HCT116 (cell line): ENCODE measurements at regions not wholly inside any gene's neighbourhood (a gene's known extent, or its start where the extent isn't known, plus 50 kb on each side); places are given as distances from the start of the nearest gene placed in this dataset.

ENCODE experiments used
- SRF ChIP-seq: IDR thresholded peaks from 2 replicates; pipeline ENCODE4 v1.6.1; 2012; ENCODE audit warnings: low read depth
- TF ChIP-seq, protein P1 (sequence below): IDR thresholded peaks from 2 replicates; pipeline ENCODE4 v1.6.1; 2011; ENCODE audit warnings: mild to moderate bottlenecking, low read length, moderate library complexity; ENCODE audit not compliant: insufficient replicate concordance; ENCODE audit errors: extremely low read depth
- TF ChIP-seq, protein P2 (sequence below): IDR thresholded peaks from 2 replicates; pipeline ENCODE4 v1.6.1; 2012
- TF ChIP-seq, protein P3 (sequence below), 3 experiments: fragments of 200-600 bp in 1 of 3; sonication (generic) in 1 of 3; IDR thresholded peaks in 2 of 3; conservative IDR thresholded peaks in 1 of 3; 2 replicates each; pipeline ENCODE4 v1.5.1; 2012 to 2017; ENCODE audit warnings: low read depth in 2 of 3, low read length in 2 of 3, antibody characterized with exemption in 1 of 3, borderline replicate concordance in 1 of 3, control low read depth in 1 of 3, mild to moderate bottlenecking in 1 of 3, mixed read lengths in 1 of 3, mixed run types in 1 of 3, moderate library complexity in 1 of 3; ENCODE audit not compliant: insufficient read depth in 1 of 3

DNA sequence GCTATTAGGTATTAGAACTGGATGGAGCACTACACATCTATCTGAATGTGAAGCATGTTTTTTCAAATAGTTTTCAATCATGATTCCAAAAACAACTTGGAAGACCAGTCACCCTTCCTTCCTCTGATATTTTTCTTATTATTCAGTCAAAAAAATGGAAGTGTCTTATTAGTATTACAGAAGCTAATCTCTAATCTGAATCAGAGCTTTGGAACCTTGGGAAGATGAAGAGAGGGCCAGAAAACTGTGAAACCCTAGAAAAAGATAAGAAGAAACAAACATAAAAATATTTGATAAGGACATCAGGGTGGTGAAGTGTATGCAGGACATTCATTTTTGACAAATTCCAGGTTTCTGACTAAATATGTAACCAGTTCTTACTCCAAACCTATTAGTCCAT, 166.3 kb upstream of the PRSS16 start:
- TF ChIP-seq, protein P1, sequence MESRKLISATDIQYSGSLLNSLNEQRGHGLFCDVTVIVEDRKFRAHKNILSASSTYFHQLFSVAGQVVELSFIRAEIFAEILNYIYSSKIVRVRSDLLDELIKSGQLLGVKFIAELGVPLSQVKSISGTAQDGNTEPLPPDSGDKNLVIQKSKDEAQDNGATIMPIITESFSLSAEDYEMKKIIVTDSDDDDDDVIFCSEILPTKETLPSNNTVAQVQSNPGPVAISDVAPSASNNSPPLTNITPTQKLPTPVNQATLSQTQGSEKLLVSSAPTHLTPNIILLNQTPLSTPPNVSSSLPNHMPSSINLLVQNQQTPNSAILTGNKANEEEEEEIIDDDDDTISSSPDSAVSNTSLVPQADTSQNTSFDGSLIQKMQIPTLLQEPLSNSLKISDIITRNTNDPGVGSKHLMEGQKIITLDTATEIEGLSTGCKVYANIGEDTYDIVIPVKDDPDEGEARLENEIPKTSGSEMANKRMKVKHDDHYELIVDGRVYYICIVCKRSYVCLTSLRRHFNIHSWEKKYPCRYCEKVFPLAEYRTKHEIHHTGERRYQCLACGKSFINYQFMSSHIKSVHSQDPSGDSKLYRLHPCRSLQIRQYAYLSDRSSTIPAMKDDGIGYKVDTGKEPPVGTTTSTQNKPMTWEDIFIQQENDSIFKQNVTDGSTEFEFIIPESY = no peak
- TF ChIP-seq, protein P2, sequence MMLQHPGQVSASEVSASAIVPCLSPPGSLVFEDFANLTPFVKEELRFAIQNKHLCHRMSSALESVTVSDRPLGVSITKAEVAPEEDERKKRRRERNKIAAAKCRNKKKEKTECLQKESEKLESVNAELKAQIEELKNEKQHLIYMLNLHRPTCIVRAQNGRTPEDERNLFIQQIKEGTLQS = no peak
- TF ChIP-seq, protein P3, sequence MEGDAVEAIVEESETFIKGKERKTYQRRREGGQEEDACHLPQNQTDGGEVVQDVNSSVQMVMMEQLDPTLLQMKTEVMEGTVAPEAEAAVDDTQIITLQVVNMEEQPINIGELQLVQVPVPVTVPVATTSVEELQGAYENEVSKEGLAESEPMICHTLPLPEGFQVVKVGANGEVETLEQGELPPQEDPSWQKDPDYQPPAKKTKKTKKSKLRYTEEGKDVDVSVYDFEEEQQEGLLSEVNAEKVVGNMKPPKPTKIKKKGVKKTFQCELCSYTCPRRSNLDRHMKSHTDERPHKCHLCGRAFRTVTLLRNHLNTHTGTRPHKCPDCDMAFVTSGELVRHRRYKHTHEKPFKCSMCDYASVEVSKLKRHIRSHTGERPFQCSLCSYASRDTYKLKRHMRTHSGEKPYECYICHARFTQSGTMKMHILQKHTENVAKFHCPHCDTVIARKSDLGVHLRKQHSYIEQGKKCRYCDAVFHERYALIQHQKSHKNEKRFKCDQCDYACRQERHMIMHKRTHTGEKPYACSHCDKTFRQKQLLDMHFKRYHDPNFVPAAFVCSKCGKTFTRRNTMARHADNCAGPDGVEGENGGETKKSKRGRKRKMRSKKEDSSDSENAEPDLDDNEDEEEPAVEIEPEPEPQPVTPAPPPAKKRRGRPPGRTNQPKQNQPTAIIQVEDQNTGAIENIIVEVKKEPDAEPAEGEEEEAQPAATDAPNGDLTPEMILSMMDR (IDR thresholded peaks at IDR 0.05 in 2 of 3, conservative IDR thresholded peaks at IDR 0.05 in 1 of 3; ENCODE audit: borderline replicate concordance in 1 of 3, insufficient read depth in 1 of 3, low read depth in 2 of 3, low read length in 2 of 3) = no peak
- TF ChIP-seq SRF = no peak
